ENCODE measurements at regions not wholly inside any gene's neighbourhood (a gene's known extent, or its start where the extent isn't known, plus 50 kb on each side); places are given as distances from the start of the nearest gene placed in this dataset.

GRCh38 chr10:124250506-124250905, 157.1 kb upstream of the CHST15 start:
- Histone ChIP-seq H3K27ac (no peak overlapping the region), H3K36me3 (no peaks in the 10 kb centered on the region), H3K9me3 (no peaks in the 10 kb centered on the region), H3K4me3 (no peak overlapping the region), H3K27me3 (no peaks in the 10 kb centered on the region), H3K4me1 (peaks cover 22% of the 10 kb centered on the region)
- DNase-seq (ENCODE audit: low spot score in 2 of 2), result no peak
- TF ChIP-seq EP300 (IDR thresholded peaks at IDR 0.05) (no peak), CTCF (IDR thresholded peaks at IDR 0.05) (no peak), POLR2AphosphoS5 (IDR thresholded peaks at IDR 0.05) (no peak), POLR2A (IDR thresholded peaks at IDR 0.05) (no peak)
- WGBS, result 58% methylated on average over 6 of the region's 6 CpGs

GRCh38 chr10:124249812-124250432, 156.5 kb upstream of the CHST15 start:
- H3K9me3 ChIP-seq, result no peaks in the 10 kb centered on the region
- H3K4me1 ChIP-seq, result peaks cover 22% of the 10 kb centered on the region
- no peaks in the 10 kb centered on the region for H3K36me3 ChIP-seq
- no peaks in the 10 kb centered on the region for H3K27me3 ChIP-seq
- peak; percentile 16 to 34 for DNase-seq (ENCODE audit: low spot score in 2 of 2)
- no peak overlapping the region for H3K4me3 ChIP-seq
- WGBS, result 68% methylated on average over 6 of the region's 8 CpGs
- H3K27ac ChIP-seq, result no peak overlapping the region
- TF ChIP-seq EP300 (IDR thresholded peaks at IDR 0.05), result no peak
- TF ChIP-seq CTCF (IDR thresholded peaks at IDR 0.05), result no peak
- no peak for TF ChIP-seq POLR2AphosphoS5 (IDR thresholded peaks at IDR 0.05)

GRCh38 chr10:124249196-124249595, 155.8 kb upstream of the CHST15 start:
- Histone ChIP-seq H3K27ac (no peak overlapping the region), H3K4me3 (no peak overlapping the region), H3K36me3 (no peaks in the 10 kb centered on the region), H3K4me1 (peaks cover 22% of the 10 kb centered on the region), H3K27me3 (no peaks in the 10 kb centered on the region), H3K9me3 (no peaks in the 10 kb centered on the region)
- peak; percentile 6 to 52 for DNase-seq (ENCODE audit: low spot score in 2 of 2)
- TF ChIP-seq POLR2A (IDR thresholded peaks at IDR 0.05) (no peak), EP300 (IDR thresholded peaks at IDR 0.05) (no peak), POLR2AphosphoS5 (IDR thresholded peaks at IDR 0.05) (no peak), CTCF (IDR thresholded peaks at IDR 0.05) (no peak)
- 78% methylated on average over 6 of the region's 6 CpGs for WGBS

DNA sequence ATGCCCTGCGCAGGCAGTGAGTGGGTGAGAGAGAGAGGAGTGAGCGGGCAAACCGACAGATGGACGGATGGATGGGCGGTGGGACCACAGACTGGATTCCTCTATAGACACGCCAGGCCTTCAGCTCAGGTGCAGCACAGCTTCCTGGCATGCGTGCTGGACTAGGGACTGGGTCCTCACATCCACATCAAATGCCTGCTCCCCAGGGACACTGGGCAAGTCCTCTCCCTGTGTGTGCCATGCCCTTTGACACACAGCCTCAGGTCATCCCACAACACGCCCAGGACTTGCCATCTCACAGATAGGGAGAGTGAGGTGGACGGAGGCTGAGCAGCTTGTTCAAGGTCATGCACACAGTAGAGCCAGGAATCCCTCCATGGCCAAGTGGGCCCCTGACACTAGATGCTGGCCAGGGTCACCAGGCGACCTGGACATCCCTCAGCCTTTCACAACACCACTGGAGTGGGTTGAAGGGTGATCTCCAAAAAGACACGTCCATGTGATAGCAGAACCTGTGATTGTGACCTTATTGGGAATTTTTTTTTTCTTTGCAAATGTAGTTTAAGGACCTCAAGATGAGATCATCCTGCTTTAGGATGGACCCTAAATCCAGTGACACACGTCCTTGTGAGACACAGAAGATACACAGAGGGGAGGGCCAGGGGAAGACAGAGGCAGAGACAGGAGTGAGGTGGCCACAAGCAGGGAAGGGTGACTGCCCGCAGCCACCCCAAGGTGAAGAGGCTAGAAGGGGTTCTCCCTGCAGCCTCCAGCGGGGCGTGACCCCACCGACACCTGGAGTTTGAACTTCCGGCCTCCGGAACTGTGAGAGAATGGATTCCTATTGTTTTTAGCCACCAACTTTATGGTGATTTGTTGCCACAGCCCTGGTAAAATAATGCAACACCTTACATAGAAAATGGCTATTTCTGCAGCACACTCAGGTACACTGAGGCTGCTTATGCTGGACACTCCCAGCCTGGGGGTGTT, 155.0 kb upstream of the CHST15 start:
- H3K4me1 ChIP-seq, result peaks cover 22% of the 10 kb centered on the region
- no peak for TF ChIP-seq EP300 (IDR thresholded peaks at IDR 0.05)
- no peak for TF ChIP-seq CTCF (IDR thresholded peaks at IDR 0.05)
- no peak for TF ChIP-seq POLR2AphosphoS5 (IDR thresholded peaks at IDR 0.05)
- TF ChIP-seq POLR2A (IDR thresholded peaks at IDR 0.05), result no peak

DNA sequence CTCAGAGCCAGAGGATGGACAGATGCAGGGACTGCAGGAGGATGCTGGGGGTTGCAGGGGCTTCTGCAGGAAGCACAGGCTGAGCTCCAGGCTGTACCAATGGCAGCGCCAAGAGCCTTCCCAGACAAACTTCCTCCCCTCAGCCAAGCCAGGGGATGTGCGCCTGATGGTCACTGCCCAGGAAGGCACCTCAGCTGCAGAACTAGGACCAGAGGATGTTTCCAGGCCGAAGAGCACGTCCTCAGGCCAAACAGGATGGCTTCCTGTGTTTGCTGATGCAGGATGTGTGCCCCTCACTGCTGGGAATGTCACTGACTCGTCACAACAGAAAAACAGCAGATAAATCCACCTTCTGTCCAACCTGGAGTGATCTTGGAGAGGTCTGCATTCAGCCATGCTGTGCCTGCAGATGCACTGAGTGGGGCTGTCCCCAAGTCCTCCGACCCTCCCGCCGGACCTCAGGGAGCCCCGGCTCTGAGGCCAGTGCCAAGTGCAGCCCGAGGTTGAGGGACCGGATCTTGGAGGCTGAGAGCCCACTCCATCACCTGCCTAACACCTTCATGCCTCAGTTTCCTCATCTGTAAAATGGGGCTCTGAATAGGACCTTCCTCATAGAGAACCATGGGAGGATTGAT, 152.5 kb upstream of the CHST15 start:
- 87% methylated on average over 6 of the region's 11 CpGs for WGBS
- Histone ChIP-seq H3K4me1 (peaks cover 15% of the 10 kb centered on the region), H3K27ac (no peak overlapping the region), H3K27me3 (no peaks in the 10 kb centered on the region), H3K9me3 (no peaks in the 10 kb centered on the region), H3K36me3 (no peaks in the 10 kb centered on the region), H3K4me3 (no peak overlapping the region)
- TF ChIP-seq POLR2A (IDR thresholded peaks at IDR 0.05), result no peak
- TF ChIP-seq POLR2AphosphoS5 (IDR thresholded peaks at IDR 0.05), result no peak
- no peak for TF ChIP-seq EP300 (IDR thresholded peaks at IDR 0.05)
- TF ChIP-seq CTCF (IDR thresholded peaks at IDR 0.05), result no peak
- DNase-seq (ENCODE audit: low spot score in 2 of 2), result peak; percentile 53 to 57

More for the DNA sequence above, 155.0 kb upstream of the CHST15 start:
- no peaks in the 10 kb centered on the region for H3K9me3 ChIP-seq
- no peak overlapping the region for H3K4me3 ChIP-seq
- WGBS, result 86% methylated on average over 8 of the region's 18 CpGs
- no peak overlapping the region for H3K27ac ChIP-seq
- no peaks in the 10 kb centered on the region for H3K36me3 ChIP-seq
- no peaks in the 10 kb centered on the region for H3K27me3 ChIP-seq
- DNase-seq (ENCODE audit: low spot score in 2 of 2), result peak; percentile 58 to 67

All from suprapubic skin (tissue), 4 donors.